ENCODE measurements at regions not wholly inside any gene's neighbourhood (a gene's known extent, or its start where the extent isn't known, plus 50 kb on each side); places are given as distances from the start of the nearest gene placed in this dataset.
A peak's percentile ranks its signal among the peaks of the same experiment; 100 is the strongest.

DNA sequence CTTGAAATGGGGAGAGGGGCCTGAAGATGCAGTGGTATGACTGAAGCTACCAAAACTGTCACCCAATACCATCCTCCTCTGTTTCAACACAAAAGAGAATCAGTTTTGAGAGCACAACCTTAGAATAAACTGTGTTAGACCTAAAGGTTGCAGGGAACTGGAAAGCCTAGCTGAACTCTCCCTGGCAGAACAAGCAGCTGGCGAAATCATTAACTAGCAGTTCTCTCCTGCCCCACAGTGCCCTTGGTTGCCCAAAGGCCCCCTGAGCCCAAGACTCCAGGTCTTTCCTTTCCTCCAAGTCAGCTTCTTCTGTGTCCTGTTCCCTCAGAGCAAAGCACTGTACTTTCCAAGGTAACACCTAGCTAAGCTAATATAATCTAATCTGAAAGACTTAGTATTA is 135.4 kb upstream of the SLC30A5 start:
- H3K27ac ChIP-seq, result no peak overlapping the region
- no peak for TF ChIP-seq ZFX (IDR thresholded peaks at IDR 0.05; ENCODE audit: borderline replicate concordance)
- TF ChIP-seq CTCF (IDR thresholded peaks at IDR 0.05), result no peak

- TF ChIP-seq ZFX (IDR thresholded peaks at IDR 0.05; ENCODE audit: borderline replicate concordance) (no peak), CTCF (IDR thresholded peaks at IDR 0.05) (no peak)
- H3K27ac ChIP-seq, result no peak overlapping the region
These were observed 133.4 kb upstream of the SLC30A5 start for GRCh38 chr5:68960456-68960855.

DNA sequence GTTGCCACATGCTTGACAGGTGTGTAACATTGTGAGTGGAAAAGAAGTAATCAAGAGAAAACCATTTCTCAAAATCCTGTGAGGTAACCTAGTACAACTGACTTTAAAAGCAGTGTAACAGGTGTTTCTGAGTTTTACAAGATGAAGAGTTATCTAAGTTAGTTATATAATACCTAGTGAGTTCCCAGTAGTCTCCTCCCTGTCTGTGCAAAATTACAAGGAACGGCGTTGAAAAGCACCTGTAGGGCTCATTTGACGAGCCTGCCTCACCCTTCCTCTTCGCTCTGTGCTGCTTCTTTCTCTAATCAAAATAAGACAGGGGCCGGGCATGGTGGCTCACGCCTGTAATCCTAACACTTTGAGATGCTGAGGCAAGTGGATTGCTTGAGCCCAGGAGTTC is 132.9 kb upstream of the SLC30A5 start:
- TF ChIP-seq CTCF (IDR thresholded peaks at IDR 0.05) (no peak), ZFX (IDR thresholded peaks at IDR 0.05; ENCODE audit: borderline replicate concordance) (no peak)
- no peak overlapping the region for H3K27ac ChIP-seq

GRCh38 chr5:68961762-68962161 is 132.1 kb upstream of the SLC30A5 start:
- H3K27ac ChIP-seq, result no peak overlapping the region
- TF ChIP-seq ZFX (IDR thresholded peaks at IDR 0.05; ENCODE audit: borderline replicate concordance) (no peak), CTCF (IDR thresholded peaks at IDR 0.05) (no peak)

DNA sequence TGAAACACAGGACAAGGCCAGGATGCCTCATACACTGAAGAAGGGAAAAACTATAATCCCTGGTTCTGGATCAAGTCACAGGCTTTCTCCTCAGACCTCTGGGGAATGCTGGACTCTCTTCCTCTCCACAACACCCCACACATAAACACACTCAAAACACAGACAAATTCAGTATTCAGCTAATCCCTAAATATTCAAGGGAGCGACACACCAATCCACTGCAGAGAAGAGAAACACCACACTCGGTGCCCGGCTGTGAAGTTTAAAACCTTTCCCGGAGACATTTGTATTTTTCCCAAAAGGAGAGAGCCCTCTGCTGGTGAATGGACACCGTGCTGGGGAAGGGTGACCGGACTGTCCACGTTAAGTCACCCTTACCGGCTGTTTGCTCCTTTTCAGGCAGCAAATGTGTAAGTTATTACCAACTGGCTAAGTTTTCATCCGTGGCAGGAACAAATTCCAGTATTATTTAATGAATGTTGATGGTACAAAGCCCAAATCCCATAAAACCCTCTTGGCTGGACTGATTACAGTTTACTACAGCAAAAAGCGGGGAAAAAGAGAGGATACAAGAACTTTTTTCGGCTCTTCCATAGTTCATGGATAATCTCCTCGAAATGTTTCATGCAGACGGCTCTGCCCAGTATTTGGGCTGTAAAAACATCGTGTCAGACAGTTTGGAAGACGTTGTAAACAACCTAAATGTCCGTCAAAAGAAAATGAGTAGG is 130.9 kb upstream of the SLC30A5 start:
- TF ChIP-seq ZFX (IDR thresholded peaks at IDR 0.05; ENCODE audit: borderline replicate concordance) (no peak), CTCF (IDR thresholded peaks at IDR 0.05) (peak; percentile 90)
- H3K27ac ChIP-seq, result no peak overlapping the region

DNA sequence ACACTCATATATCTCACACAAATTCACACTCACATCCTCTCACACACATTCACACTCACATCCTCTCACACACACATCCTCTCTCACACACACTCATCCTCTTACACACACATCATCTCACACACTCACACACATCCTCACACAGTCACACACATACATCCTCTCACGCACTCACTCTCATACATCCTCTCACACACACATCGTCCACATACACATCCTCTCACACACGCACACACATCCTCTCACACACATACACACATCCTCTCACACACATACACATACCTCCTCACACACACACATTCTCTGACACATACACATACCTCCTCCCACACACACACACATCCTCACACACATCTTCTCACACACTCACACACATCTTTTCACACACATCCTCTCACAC is 129.1 kb upstream of the SLC30A5 start:
- TF ChIP-seq ZFX (IDR thresholded peaks at IDR 0.05; ENCODE audit: borderline replicate concordance) (no peak), CTCF (IDR thresholded peaks at IDR 0.05) (no peak)
- H3K27ac ChIP-seq, result no peak overlapping the region

DNA sequence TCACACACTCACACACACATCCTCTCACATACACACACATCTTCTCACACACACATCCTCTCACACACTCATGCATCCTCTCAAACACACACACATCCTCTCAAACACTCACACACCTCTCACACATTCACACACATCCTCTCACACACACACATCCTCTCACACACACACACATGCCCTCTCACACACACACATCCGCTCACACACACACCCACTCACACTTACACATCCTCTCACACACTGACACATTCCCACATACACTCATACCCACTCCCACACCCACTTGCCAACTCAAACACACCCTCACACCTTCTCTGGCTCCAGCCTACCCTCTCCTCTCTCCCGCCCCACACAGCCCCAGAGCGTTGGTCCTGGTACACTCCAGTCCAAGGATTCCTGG is 127.9 kb upstream of the SLC30A5 start:
- no peak overlapping the region for H3K27ac ChIP-seq
- TF ChIP-seq ZFX (IDR thresholded peaks at IDR 0.05; ENCODE audit: borderline replicate concordance) (no peak), CTCF (IDR thresholded peaks at IDR 0.05) (no peak)
